Activated T-helper 1 cell treated with anti-CD3 and anti-CD28 coated beads, Interleukin-12 subunit alpha, Interleukin-12 subunit beta, Interleukin-2, Interleukin-4 antibody, amounts not matched to agents 30 ng/mL and 10 ng/mL and 1 ng/mL, durations not matched to agents 14 hours and 24 hours and 36 hours (primary cell): ENCODE measurements at regions not wholly inside any gene's neighbourhood (a gene's known extent, or its start where the extent isn't known, plus 50 kb on each side); places are given as distances from the start of the nearest gene placed in this dataset.
"Not testable (repeated sequence)": the region's sequence is repeated elsewhere in the genome, so short reads cannot be mapped to it uniquely, and the experiment has no call there.

Experiments used
- DNase-seq: peaks from one replicate; pipeline ENCODE4 v3.0.0; 2021; ENCODE audit warnings: low spot score
- H3K27ac Mint-ChIP-seq: one replicate; pipeline ENCODE4 v1.8.0; 2021; ENCODE audit warnings: mild to moderate bottlenecking, mixed read lengths
- H3K27me3 Mint-ChIP-seq: one replicate; pipeline ENCODE4 v1.8.0; 2022; ENCODE audit warnings: mild to moderate bottlenecking, moderate library complexity, mixed read lengths; ENCODE audit not compliant: insufficient read depth
- H3K36me3 Mint-ChIP-seq: one replicate; pipeline ENCODE4 v1.8.0; 2021; ENCODE audit warnings: low read depth, mixed read lengths
- H3K4me1 Mint-ChIP-seq: one replicate; pipeline ENCODE4 v1.8.0; 2021; ENCODE audit warnings: low read depth, mixed read lengths
- H3K4me3 Mint-ChIP-seq: one replicate; pipeline ENCODE4 v1.8.0; 2021; ENCODE audit warnings: mild to moderate bottlenecking, moderate library complexity, mixed read lengths
- H3K9me3 Mint-ChIP-seq: one replicate; pipeline ENCODE4 v1.8.0; 2021; ENCODE audit warnings: mixed read lengths
- intact Hi-C: fragments of 100-400 bp; cut with micrococcal nuclease; formaldehyde crosslinking; loops from one replicate; pipeline ENCODE4 v1.15.1; 2024

DNA sequence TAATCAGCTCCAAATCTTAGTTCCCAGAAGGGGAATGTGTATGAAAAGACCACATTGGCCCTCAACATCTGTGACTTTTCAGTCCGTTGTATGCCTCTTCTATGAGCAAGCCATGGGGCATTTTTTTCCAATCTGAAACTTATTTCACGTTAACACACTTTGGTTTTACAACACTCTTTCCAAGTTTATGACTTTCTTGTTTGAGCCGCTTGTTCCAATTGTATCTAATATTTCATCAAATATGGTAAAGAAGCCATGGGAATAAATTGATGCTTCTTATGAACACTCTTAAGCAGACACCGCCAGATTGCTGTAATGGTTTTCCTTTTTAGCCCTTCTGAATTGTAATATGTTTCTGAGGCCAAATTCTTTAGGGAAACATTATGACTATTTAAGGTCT, 359.9 kb downstream of the HLX start:
- H3K27me3 Mint-ChIP-seq, result no peaks in the 10 kb centered on the region
- H3K36me3 Mint-ChIP-seq, result no peaks in the 10 kb centered on the region
- intact Hi-C loops, result no loop called here
- H3K4me1 Mint-ChIP-seq, result no peaks in the 10 kb centered on the region
- DNase-seq, result no peak
- no peak overlapping the region for H3K27ac Mint-ChIP-seq
- no peaks in the 10 kb centered on the region for H3K9me3 Mint-ChIP-seq
- H3K4me3 Mint-ChIP-seq, result no peak overlapping the region

DNA sequence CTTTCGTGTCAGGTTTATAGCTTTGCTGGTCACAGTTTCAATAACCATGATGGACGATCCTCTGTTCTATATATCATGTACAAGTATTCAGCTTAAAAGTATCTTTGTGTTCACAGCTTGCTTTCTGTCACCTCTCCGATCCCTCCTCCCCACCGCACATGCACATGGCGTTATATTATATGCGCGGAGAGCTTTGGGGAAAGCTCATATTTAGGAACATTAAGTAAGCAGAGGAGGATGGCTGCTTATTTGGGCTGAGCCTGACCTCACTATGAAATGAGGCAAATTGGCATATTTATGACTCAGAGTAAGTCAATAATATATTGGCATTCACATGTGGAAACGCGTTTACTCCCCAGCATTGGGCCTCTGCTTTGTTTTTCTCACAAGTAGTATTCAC, 360.5 kb downstream of the HLX start:
- Mint-ChIP-seq H3K36me3 (no peaks in the 10 kb centered on the region), H3K27me3 (no peaks in the 10 kb centered on the region), H3K9me3 (no peaks in the 10 kb centered on the region), H3K4me3 (no peak overlapping the region), H3K27ac (no peak overlapping the region), H3K4me1 (no peaks in the 10 kb centered on the region)
- no peak for DNase-seq
- intact Hi-C loops, result no loop called here

DNA sequence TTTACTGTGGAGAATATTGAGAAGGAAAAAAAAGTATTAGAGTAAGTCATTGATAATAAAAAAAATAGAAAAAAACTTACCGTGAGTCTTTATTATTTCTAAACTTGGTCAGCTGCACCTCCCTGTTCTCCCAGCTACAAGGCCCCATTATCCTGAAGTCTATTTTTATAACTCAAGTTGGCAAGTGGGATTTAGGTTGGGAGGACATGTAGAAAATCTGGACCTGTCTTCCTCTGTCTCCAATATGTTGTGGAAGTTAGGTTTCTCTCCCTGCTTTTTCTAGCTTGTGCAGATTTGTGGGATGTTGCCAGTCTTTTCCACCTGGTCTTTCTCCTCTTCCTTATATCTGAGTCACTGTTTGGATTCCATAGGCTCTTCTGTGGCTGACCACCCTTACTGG, 361.4 kb downstream of the HLX start:
- Mint-ChIP-seq H3K4me3 (no peak overlapping the region), H3K9me3 (no peaks in the 10 kb centered on the region), H3K4me1 (no peaks in the 10 kb centered on the region), H3K36me3 (no peaks in the 10 kb centered on the region), H3K27me3 (no peaks in the 10 kb centered on the region), H3K27ac (no peak overlapping the region)
- intact Hi-C loops, result no loop called here
- DNase-seq, result no peak

DNA sequence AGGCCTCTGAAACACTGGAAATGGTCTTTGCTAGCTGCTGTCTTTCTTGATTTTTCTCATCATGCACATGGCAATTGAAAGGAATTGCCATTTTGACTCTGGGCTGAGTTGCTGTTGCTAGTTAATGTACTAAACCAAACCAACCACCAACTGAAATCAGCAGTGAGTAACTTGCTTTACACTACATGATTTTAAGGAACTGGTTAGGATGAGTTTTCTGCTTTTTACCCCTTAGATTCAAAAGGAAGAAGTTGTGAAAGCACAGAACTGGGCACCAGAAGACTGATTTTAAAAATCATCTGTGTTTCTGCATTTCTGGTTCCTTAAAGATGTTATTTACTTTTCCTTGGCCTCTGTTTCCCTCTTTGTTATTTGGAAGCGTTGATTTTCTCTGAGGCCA, 361.9 kb downstream of the HLX start:
- H3K4me1 Mint-ChIP-seq, result no peaks in the 10 kb centered on the region
- H3K9me3 Mint-ChIP-seq, result no peaks in the 10 kb centered on the region
- H3K4me3 Mint-ChIP-seq, result no peak overlapping the region
- no peaks in the 10 kb centered on the region for H3K27me3 Mint-ChIP-seq
- no peak overlapping the region for H3K27ac Mint-ChIP-seq
- no peaks in the 10 kb centered on the region for H3K36me3 Mint-ChIP-seq
- no peak for DNase-seq
- intact Hi-C loops, result no loop called here

DNA sequence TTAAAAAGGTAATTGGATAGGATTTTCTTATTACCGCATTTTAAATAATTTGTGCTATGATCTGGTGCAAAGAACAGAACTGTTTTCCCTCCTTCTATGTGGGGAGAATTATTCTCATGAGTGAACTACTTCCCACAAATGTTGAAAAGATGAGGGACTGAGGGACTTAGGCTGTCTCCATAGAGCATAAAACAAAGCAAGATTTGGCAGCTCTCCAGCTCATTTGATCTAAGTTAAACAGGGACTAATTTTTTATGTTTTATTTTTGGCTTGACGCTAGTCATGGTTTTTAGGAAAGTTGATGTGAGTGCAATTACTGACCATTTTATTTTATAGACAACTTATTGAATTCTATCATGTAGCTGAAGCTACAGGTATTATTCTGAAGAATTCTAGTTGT, 362.3 kb downstream of the HLX start:
- no peak overlapping the region for H3K27ac Mint-ChIP-seq
- no peaks in the 10 kb centered on the region for H3K4me1 Mint-ChIP-seq
- H3K4me3 Mint-ChIP-seq, result no peak overlapping the region
- H3K27me3 Mint-ChIP-seq, result no peaks in the 10 kb centered on the region
- no peaks in the 10 kb centered on the region for H3K36me3 Mint-ChIP-seq
- intact Hi-C loops, result no loop called here
- no peak for DNase-seq
- H3K9me3 Mint-ChIP-seq, result no peaks in the 10 kb centered on the region

DNA sequence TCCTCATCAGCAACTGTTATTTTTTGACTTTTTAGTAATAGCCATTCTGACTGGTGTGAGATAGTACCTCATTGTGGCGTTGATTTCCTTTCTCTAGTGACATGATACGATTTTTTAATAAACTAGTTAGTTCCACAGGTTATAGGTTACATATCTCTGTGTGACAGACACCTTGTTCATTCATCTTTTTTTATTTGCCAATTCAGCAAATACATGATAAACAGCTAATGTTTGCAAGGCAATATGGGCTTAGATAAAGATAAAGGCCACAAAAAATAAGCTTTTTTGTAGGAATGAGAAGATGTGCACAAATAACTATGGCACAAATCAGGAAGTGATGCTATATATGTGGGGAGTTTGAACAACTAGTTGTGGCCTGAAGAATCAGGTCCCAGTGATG, 366.8 kb downstream of the HLX start:
- Mint-ChIP-seq H3K9me3 (no peaks in the 10 kb centered on the region), H3K4me3 (no peak overlapping the region), H3K27ac (no peak overlapping the region), H3K4me1 (no peaks in the 10 kb centered on the region), H3K36me3 (no peaks in the 10 kb centered on the region), H3K27me3 (no peaks in the 10 kb centered on the region)
- no peak for DNase-seq
- intact Hi-C loops, result no loop called here

DNA sequence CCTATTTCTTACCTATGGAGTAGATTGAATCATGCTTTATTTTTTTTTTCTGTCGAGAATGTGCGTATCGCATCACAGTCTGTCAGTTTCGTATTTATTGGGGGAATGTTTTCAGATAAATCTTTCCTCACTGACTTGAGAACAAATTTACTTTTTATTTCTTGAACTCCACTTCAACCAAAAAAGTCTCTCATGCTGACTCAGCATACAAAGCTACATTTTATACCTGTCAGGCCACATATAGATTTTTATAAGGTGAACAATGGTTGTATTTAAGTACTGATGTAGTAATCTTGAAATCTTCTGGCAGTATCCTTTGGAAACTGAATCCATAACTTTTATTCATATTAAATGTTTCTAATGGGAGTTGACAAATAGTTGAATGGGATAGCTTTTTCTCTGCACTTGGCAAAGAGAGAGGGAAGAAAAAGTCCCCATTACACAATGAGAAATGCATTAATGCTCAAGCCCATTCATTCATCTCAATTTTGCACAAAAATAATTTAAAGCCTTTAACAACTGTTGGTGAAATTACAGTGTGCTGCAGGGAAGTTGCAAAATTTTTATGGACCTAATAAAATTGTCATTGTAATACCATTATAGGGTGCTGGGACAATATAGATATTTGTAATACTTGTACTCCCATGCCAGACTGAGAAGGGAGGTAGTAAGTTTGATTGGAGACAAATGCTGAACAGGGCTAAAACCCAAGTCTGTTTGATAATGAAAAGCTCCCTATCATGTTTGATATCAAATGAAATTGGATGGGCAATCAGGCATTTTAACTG, 367.6 kb downstream of the HLX start:
- no peaks in the 10 kb centered on the region for H3K36me3 Mint-ChIP-seq
- H3K27me3 Mint-ChIP-seq, result no peaks in the 10 kb centered on the region

DNA sequence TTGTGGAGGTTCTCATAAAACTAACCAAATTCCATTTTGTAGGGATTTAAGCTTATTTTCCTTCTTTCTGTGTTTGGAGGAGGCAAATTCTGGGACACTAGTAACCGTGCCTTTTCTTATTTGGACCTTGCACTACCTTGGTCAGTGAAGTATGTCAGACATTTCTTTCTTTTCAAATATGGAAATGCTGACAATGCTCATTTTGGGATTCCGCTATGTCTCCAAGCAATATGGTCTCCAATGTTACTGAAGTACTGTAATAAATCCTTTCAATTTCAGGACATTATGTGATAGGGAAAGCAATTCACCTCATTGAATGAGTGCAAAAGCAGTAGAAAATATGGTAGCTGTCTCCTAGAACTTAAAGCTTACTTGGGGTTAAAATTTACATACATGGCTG, 372.3 kb downstream of the HLX start:
- Mint-ChIP-seq H3K4me3 (no peak overlapping the region), H3K36me3 (no peaks in the 10 kb centered on the region), H3K27me3 (no peaks in the 10 kb centered on the region), H3K9me3 (no peaks in the 10 kb centered on the region), H3K4me1 (no peaks in the 10 kb centered on the region), H3K27ac (no peak overlapping the region)
- DNase-seq, result no peak
- intact Hi-C loops, result no loop called here

More for the DNA sequence above, 367.6 kb downstream of the HLX start:
- no peaks in the 10 kb centered on the region for H3K4me1 Mint-ChIP-seq
- no peak overlapping the region for H3K4me3 Mint-ChIP-seq
- no peak for DNase-seq
- H3K27ac Mint-ChIP-seq, result no peak overlapping the region
- no peaks in the 10 kb centered on the region for H3K9me3 Mint-ChIP-seq
- intact Hi-C loops, result no loop called here

DNA sequence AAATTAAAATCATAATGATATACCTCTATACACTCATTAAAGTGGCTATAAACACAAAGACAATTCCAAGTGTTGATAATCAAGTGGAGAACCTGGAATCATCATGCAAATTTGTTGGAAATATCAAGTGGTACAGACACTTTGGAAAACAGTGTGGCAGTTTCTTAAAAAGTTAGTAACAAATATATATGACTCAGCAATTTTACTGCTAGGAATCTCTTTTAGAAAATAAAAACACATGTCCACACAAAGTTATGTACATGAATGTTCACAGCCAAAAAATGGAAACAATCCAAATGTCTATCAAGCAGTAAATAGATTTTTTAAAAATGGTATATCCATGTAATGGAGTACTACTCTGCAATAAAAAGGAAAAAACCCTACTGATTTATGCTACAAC, 375.6 kb downstream of the HLX start:
- H3K9me3 Mint-ChIP-seq, result peaks cover 9% of the 10 kb centered on the region
- no peak overlapping the region for H3K27ac Mint-ChIP-seq
- H3K4me1 Mint-ChIP-seq, result no peaks in the 10 kb centered on the region
- no peak overlapping the region for H3K4me3 Mint-ChIP-seq
- no peak for DNase-seq
- H3K27me3 Mint-ChIP-seq, result no peaks in the 10 kb centered on the region
- intact Hi-C loops, result no loop called here
- H3K36me3 Mint-ChIP-seq, result no peaks in the 10 kb centered on the region

DNA sequence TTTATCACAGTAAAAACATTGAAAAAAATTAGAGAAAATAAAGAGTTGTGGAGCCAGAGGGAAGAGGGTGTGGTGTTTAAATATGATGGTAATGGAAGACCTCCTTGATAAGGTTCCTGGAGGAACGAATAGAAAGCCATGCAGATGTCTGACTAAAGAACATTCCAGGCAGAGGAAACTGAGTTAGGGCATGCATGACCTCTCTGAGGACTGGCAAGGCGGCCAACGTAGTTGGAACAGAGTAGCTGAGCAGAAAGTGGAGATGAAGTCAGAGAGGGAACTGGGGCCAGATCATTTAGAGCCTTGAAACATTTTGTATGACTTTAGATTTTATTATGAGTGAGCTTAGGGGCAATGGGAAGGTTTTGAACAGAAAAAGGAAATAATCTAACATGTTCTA, 377.5 kb downstream of the HLX start:
- no peaks in the 10 kb centered on the region for H3K4me1 Mint-ChIP-seq
- DNase-seq, result no peak
- no peak overlapping the region for H3K27ac Mint-ChIP-seq
- intact Hi-C loops, result no loop called here
- no peaks in the 10 kb centered on the region for H3K36me3 Mint-ChIP-seq
- H3K9me3 Mint-ChIP-seq, result peaks cover 9% of the 10 kb centered on the region
- no peaks in the 10 kb centered on the region for H3K27me3 Mint-ChIP-seq
- H3K4me3 Mint-ChIP-seq, result no peak overlapping the region

DNA sequence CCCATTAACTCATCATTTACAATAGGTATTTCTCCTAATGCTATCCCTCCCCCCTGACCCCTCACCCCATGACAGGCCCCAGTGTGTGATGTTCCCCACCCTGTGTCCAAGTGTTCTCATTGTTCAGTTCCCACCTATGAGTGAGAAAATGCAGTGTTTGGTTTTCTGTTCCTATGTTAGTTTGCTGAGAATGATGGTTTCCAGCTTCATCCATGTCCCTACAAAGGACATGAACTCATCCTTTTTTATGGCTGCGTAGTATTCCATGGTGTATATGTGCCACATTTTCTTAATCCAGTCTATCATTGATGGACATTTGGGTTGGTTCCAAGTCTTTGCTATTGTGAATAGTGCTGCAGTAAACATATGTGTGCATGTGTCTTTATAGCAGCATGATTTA, 378.3 kb downstream of the HLX start:
- H3K4me1 Mint-ChIP-seq, DNase-seq, H3K27me3 Mint-ChIP-seq, H3K9me3 Mint-ChIP-seq, H3K27ac Mint-ChIP-seq, H3K4me3 Mint-ChIP-seq, intact Hi-C loops, H3K36me3 Mint-ChIP-seq: not testable (repeated sequence)

DNA sequence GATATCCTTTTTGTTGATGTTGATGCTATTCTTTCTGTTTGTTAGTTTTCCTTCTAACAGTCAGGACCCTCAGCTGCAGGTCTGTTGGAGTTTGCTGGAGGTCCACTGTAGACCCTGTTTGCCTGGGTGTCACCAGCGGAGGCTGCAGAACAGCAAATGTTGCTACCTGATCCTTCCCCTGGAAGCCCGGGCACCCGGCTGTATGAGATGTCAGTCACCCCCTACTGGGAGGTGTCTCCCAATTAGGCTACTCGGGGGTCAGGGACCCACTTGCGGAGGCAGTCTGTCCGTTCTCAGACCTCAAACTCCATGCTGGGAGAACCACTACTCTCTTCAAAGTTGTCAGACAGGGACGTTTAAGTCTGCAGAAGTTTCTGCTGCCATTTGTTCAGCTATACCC, 383.4 kb downstream of the HLX start:
- not testable (repeated sequence) for H3K36me3 Mint-ChIP-seq, H3K4me1 Mint-ChIP-seq, H3K27ac Mint-ChIP-seq, H3K27me3 Mint-ChIP-seq, H3K9me3 Mint-ChIP-seq, DNase-seq, H3K4me3 Mint-ChIP-seq
- intact Hi-C loops, result loop anchor here (1.0 to 5.0 kb wide), 3 partner anchors 173 to 1193 kb away; no protein-coding TSS in a partner anchor

DNA sequence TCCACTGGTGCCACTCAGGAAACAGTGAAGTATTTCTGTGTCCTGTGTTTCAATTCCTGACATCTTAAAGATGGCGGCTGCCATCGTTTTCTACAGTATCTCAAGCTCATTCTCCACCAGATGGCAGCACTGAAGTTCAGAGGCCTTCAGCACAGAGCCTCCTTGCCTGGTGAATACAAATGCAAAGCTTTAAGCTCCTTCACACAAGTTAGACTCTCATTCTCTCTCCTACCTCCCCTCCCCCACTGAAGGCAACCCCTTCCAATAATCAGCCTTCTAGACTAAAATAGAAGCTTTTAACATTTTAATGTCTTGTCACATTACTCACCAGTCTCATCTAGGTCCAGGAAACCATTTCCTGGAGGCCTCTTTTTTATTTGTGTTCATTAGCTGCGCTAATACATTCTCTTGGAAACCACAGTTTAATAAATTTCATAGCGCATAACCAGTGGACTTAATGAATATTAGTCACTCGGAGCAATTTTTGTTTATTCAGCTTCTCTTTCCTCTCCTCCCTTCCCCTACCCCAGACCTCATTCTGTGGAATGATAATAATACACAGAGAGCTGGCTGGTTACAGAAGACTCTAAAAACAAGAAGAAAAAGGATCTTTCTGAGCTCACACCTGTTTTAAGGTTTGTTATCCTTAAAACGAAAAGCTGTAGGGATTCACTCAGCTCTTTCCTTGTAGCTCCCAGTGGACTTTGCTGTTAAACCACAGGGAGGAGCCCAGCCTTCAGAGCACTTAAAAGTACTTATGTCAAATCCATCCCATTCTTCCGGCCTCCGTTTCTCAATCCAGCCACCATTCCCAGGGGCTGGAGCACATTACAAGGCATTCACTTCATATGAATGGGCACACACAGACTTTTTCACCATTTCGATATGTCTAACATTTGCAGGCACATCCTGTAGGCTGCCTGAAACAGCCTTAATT, 384.9 kb downstream of the HLX start:
- peaks cover 2% of the 10 kb centered on the region for H3K27me3 Mint-ChIP-seq
- intact Hi-C loops, result loop anchor here (1.0 to 5.0 kb wide), 3 partner anchors 171 to 1191 kb away; no protein-coding TSS in a partner anchor
- H3K4me3 Mint-ChIP-seq, result no peak overlapping the region
- no peak overlapping the region for H3K27ac Mint-ChIP-seq
- no peaks in the 10 kb centered on the region for H3K9me3 Mint-ChIP-seq
- peak; percentile 1 for DNase-seq
- H3K4me1 Mint-ChIP-seq, result no peaks in the 10 kb centered on the region
- H3K36me3 Mint-ChIP-seq, result no peaks in the 10 kb centered on the region
